Adrenal gland (tissue), 9 donors: ENCODE measurements at regions not wholly inside any gene's neighbourhood (a gene's known extent, or its start where the extent isn't known, plus 50 kb on each side); places are given as distances from the start of the nearest gene placed in this dataset.

Source experiments
- DNase-seq, 7 donors: peaks; one replicate each; pipeline ENCODE4 v3.0.0-alpha.2; 2019 to 2020
- H3K27ac ChIP-seq, 5 donors: fragments of 200-600 bp; sonication (generic) in 4 of 5; 1 replicate in 3 of 5; 2 replicates in 2 of 5; pipeline versions ENCODE4 v1.5.1 to v1.8.0; 2016 to 2020; ENCODE audit warnings: mild to moderate bottlenecking in 1 of 5
- H3K27me3 ChIP-seq: fragments of 200-600 bp; 2 replicates; pipeline ENCODE4 v1.8.0; 2021
- H3K36me3 ChIP-seq, 2 donors: fragments of 200-600 bp; replicated peaks in 1 of 2; 1 replicate in 1 of 2; 2 replicates in 1 of 2; pipeline versions ENCODE4 v1.5.1 to v1.8.0; 2018 to 2022
- H3K4me1 ChIP-seq, 2 donors: fragments of 200-600 bp; replicated peaks in 1 of 2; 1 replicate in 1 of 2; 2 replicates in 1 of 2; pipeline versions ENCODE4 v1.5.1 to v1.8.0; 2018 to 2021
- H3K4me3 ChIP-seq, 4 donors: fragments of 200-600 bp; sonication (generic) in 3 of 4; one replicate each; pipeline ENCODE4 v1.5.1; 2016 to 2018
- H3K9me3 ChIP-seq, 3 donors: fragments of 200-600 bp; sonication (generic) in 1 of 3; replicated peaks in 1 of 3; 1 replicate in 2 of 3; 2 replicates in 1 of 3; pipeline versions ENCODE4 v1.5.1 to v1.8.0; 2016 to 2021
- CTCF ChIP-seq, 6 experiments: fragments of 450-650 bp in 4 of 6; fragments of 200-600 bp in 2 of 6; sonication (generic) in 1 of 6; IDR thresholded peaks; 1 replicate in 5 of 6; 2 replicates in 1 of 6; pipeline versions ENCODE4 v1.5.1 to v1.8.0; 2016 to 2021; ENCODE audit warnings: antibody characterized with exemption in 6 of 6, mild to moderate bottlenecking in 2 of 6, moderate library complexity in 1 of 6
- POLR2A ChIP-seq, 2 donors: fragments of 450-650 bp; IDR thresholded peaks; one replicate each; pipeline ENCODE4 v1.6.1; 2017; ENCODE audit warnings: antibody characterized with exemption in 2 of 2, mild to moderate bottlenecking in 2 of 2, moderate library complexity in 1 of 2
- WGBS, 4 donors: extraction: QIAGEN DNeasy Blood & Tissue Kit in 2 of 4; methylation state at CpG; one replicate each; pipeline versions ENCODE4 v1.1.5 to v1.1.7; 2013 to 2017; 5-methylcytosine and 5-hydroxymethylcytosine counted together
- intact Hi-C, 2 donors: fragments of 100-400 bp; cut with DNase I; formaldehyde crosslinking; loops; one replicate each; pipeline versions ENCODE4 v1.14.1 to v1.15.0; 2022 to 2023
- donor health status: healthy with polysubstance abuse.
- donor health status: Bipolar disorder and iron deficiency.
- donor health status: DM: yes; HTN: yes; CAD: no.
- donor health status: DM: no; HTN: no; CAD: no.
- donor health status: DM: no; HTN: no; CAD: no.

GRCh38 chr2:193528458-193528857, 1333.7 kb upstream of the TMEFF2 start:
- 60 to 77% (median 67%) methylated on average over 1 of the region's 1 CpG for WGBS, 4 donors
- Histone ChIP-seq H3K36me3 (no peaks in the 10 kb centered on the region), H3K27ac (no peak overlapping the region), H3K9me3 (no peaks in the 10 kb centered on the region), H3K4me3 (no peak overlapping the region), H3K4me1 (no peaks in the 10 kb centered on the region), H3K27me3 (no peaks in the 10 kb centered on the region)
- intact Hi-C loops: no loop called here
- DNase-seq: no peak
- TF ChIP-seq POLR2A (IDR thresholded peaks at IDR 0.05): no peak
- TF ChIP-seq CTCF (IDR thresholded peaks at IDR 0.05): no peak

GRCh38 chr2:193527146-193527545, 1332.4 kb upstream of the TMEFF2 start:
- H3K27me3 ChIP-seq: no peaks in the 10 kb centered on the region
- H3K4me3 ChIP-seq: no peak overlapping the region
- 24 to 42% (median 34%) methylated on average over 3 of the region's 3 CpGs for WGBS, 4 donors
- intact Hi-C loops: no loop called here
- no peak for DNase-seq
- H3K9me3 ChIP-seq: no peaks in the 10 kb centered on the region
- no peaks in the 10 kb centered on the region for H3K4me1 ChIP-seq
- no peak overlapping the region for H3K27ac ChIP-seq
- H3K36me3 ChIP-seq: no peaks in the 10 kb centered on the region
- no peak for TF ChIP-seq POLR2A (IDR thresholded peaks at IDR 0.05)
- no peak for TF ChIP-seq CTCF (IDR thresholded peaks at IDR 0.05)

- Histone ChIP-seq H3K4me3 (no peak overlapping the region), H3K4me1 (no peaks in the 10 kb centered on the region), H3K9me3 (no peaks in the 10 kb centered on the region), H3K27ac (no peak overlapping the region), H3K36me3 (no peaks in the 10 kb centered on the region), H3K27me3 (no peaks in the 10 kb centered on the region)
- intact Hi-C loops: no loop called here
- 66 to 81% (median 74%) methylated on average over 1 of the region's 1 CpG for WGBS, 4 donors
- no peak for DNase-seq
- TF ChIP-seq POLR2A (IDR thresholded peaks at IDR 0.05) (no peak), CTCF (IDR thresholded peaks at IDR 0.05) (no peak)
These were observed 1328.9 kb upstream of the TMEFF2 start for GRCh38 chr2:193523662-193524061.

- Histone ChIP-seq H3K27me3 (no peaks in the 10 kb centered on the region), H3K27ac (no peak overlapping the region), H3K4me1 (no peaks in the 10 kb centered on the region), H3K4me3 (no peak overlapping the region), H3K36me3 (no peaks in the 10 kb centered on the region), H3K9me3 (no peaks in the 10 kb centered on the region)
- TF ChIP-seq CTCF (IDR thresholded peaks at IDR 0.05): no peak
- no peak for TF ChIP-seq POLR2A (IDR thresholded peaks at IDR 0.05)
- no peak for DNase-seq
- WGBS, 4 donors: 80 to 92% (median 83%) methylated on average over 2 of the region's 2 CpGs
- intact Hi-C loops: no loop called here
These were observed 1326.8 kb upstream of the TMEFF2 start for GRCh38 chr2:193521523-193521922.
